Fibroblast of pulmonary artery (primary cell): ENCODE measurements at regions not wholly inside any gene's neighbourhood (a gene's known extent, or its start where the extent isn't known, plus 50 kb on each side); places are given as distances from the start of the nearest gene placed in this dataset.
A peak's percentile ranks its signal among the peaks of the same experiment; 100 is the strongest.

Experiments used
- DNase-seq: peaks from one replicate; pipeline ENCODE4 v3.0.0-alpha.2; 2010; ENCODE audit warnings: low read depth
- H3K4me3 ChIP-seq: replicated peaks from 2 replicates; pipeline ENCODE4 v1.5.1; 2011; ENCODE audit warnings: low read depth, mild to moderate bottlenecking, control low read depth, low read length, moderate library complexity
- CTCF ChIP-seq: IDR thresholded peaks from 2 replicates; pipeline ENCODE4 v1.5.1; 2011; ENCODE audit warnings: mild to moderate bottlenecking, control low read depth, low read length, inconsistent platforms; ENCODE audit errors: missing control alignments

GRCh38 chr10:118939211-118940007 is 90.1 kb upstream of the NANOS1 start:
- DNase-seq: peak; percentile 54
- TF ChIP-seq CTCF: no peak
- no peak overlapping the region for H3K4me3 ChIP-seq

GRCh38 chr10:118940386-118940785 is 89.1 kb upstream of the NANOS1 start:
- TF ChIP-seq CTCF: no peak
- DNase-seq: no peak
- H3K4me3 ChIP-seq: no peak overlapping the region

- DNase-seq: no peak
- H3K4me3 ChIP-seq: no peak overlapping the region
- TF ChIP-seq CTCF: no peak
Observed at GRCh38 chr10:118943253-118943652, 86.3 kb upstream of the NANOS1 start.

- no peak overlapping the region for H3K4me3 ChIP-seq
- no peak for TF ChIP-seq CTCF
- DNase-seq: no peak
Observed at GRCh38 chr10:118944959-118945633, 84.4 kb upstream of the NANOS1 start.

- no peak for TF ChIP-seq CTCF
- DNase-seq: no peak
- no peak overlapping the region for H3K4me3 ChIP-seq
Observed at GRCh38 chr10:118948786-118949185, 80.7 kb upstream of the NANOS1 start.

- peak; percentile 41 for DNase-seq
- no peak overlapping the region for H3K4me3 ChIP-seq
- no peak for TF ChIP-seq CTCF
Observed at GRCh38 chr10:118950190-118950680, 79.3 kb upstream of the NANOS1 start.
